HG03025 (cell line): ENCODE measurements at regions not wholly inside any gene's neighbourhood (a gene's known extent, or its start where the extent isn't known, plus 50 kb on each side); places are given as distances from the start of the nearest gene placed in this dataset.

Experiments
- ATAC-seq: cut with Tn5 transposase; IDR thresholded peaks from one replicate; pipeline ENCODE4 v1.9.1; 2021; ENCODE audit warnings: mild to moderate bottlenecking, moderate library complexity; ENCODE audit not compliant: unreplicated experiment, low FRiP score

- no peak for ATAC-seq
These were observed 503.4 kb upstream of the SEMA6D start for GRCh38 chr15:47213883-47214282.

GRCh38 chr15:47218295-47218694 lies 499.0 kb upstream of the SEMA6D start:
- no peak for ATAC-seq

- ATAC-seq: no peak
These were observed 472.9 kb upstream of the SEMA6D start for GRCh38 chr15:47244361-47244760.

- ATAC-seq: no peak
These were observed 471.0 kb upstream of the SEMA6D start for GRCh38 chr15:47246317-47246716.

- ATAC-seq: no peak
These were observed 458.8 kb upstream of the SEMA6D start for GRCh38 chr15:47258521-47258920.

GRCh38 chr15:47265686-47266085 lies 451.6 kb upstream of the SEMA6D start:
- no peak for ATAC-seq

GRCh38 chr15:47266566-47266965 lies 450.7 kb upstream of the SEMA6D start:
- ATAC-seq: no peak

GRCh38 chr15:47273864-47274263 lies 443.4 kb upstream of the SEMA6D start:
- ATAC-seq: no peak

- no peak for ATAC-seq
These were observed 434.1 kb upstream of the SEMA6D start for GRCh38 chr15:47283246-47283645.

- ATAC-seq: no peak
These were observed 428.5 kb upstream of the SEMA6D start for GRCh38 chr15:47288794-47289193.

- no peak for ATAC-seq
These were observed 427.6 kb upstream of the SEMA6D start for GRCh38 chr15:47289656-47290055.

GRCh38 chr15:47291767-47292166 lies 425.5 kb upstream of the SEMA6D start:
- ATAC-seq: no peak

GRCh38 chr15:47292638-47293190 lies 424.6 kb upstream of the SEMA6D start:
- ATAC-seq: no peak

- ATAC-seq: no peak
These were observed 423.7 kb upstream of the SEMA6D start for GRCh38 chr15:47293466-47294162.

GRCh38 chr15:47294765-47295259 lies 422.5 kb upstream of the SEMA6D start:
- no peak for ATAC-seq

- ATAC-seq: no peak
These were observed 420.4 kb upstream of the SEMA6D start for GRCh38 chr15:47296881-47297280.

GRCh38 chr15:47299846-47300434 lies 417.4 kb upstream of the SEMA6D start:
- no peak for ATAC-seq

GRCh38 chr15:47300596-47300995 lies 416.7 kb upstream of the SEMA6D start:
- no peak for ATAC-seq

- ATAC-seq: no peak
These were observed 415.8 kb upstream of the SEMA6D start for GRCh38 chr15:47301481-47301880.

- ATAC-seq: no peak
These were observed 412.6 kb upstream of the SEMA6D start for GRCh38 chr15:47304656-47305055.

- ATAC-seq: no peak
These were observed 405.1 kb upstream of the SEMA6D start for GRCh38 chr15:47312161-47312560.
